HCT116 (cell line): ENCODE measurements at regions not wholly inside any gene's neighbourhood (a gene's known extent, or its start where the extent isn't known, plus 50 kb on each side); places are given as distances from the start of the nearest gene placed in this dataset.

Experiments used
- ATAC-seq: fragments of 200-7000 bp; cut with Tn5 transposase; 2 replicates; pipeline ENCODE4 v1.9.1; 2020; ENCODE audit warnings: mild to moderate bottlenecking, moderate library complexity
- BruUV-seq: library from RNA; stranded (reverse); fragments of 400-500 nt; replicated peaks from 2 replicates; lab custom pipeline; 2021; lab: Mats Ljungman, UMichigan
- CTCF ChIA-PET: fragments of 300-600 bp; sonication (Branson Sonifier 250); formaldehyde crosslinking; loops from one replicate; lab custom pipeline; 2021; ENCODE audit warnings: antibody characterized with exemption; lab: Charles Lee
- POLR2A ChIA-PET: fragments of 300-600, 350-600 bp; sonication (Branson Sonifier 250); formaldehyde crosslinking; loops from one replicate; lab custom pipeline; 2021; ENCODE audit warnings: antibody characterized with exemption; lab: Charles Lee
- RAD21 ChIA-PET, 2 experiments: fragments of 300-600 bp; sonication (Branson Sonifier 250); formaldehyde crosslinking; loops; one replicate each; lab custom pipeline; 2023; ENCODE audit warnings: low total read pairs in 2 of 2; ENCODE audit not compliant: uncharacterized antibody in 2 of 2, unreplicated experiment in 2 of 2, low non-redundant PET in 1 of 2; lab: Charles Lee
- DNase-seq: peaks from one replicate; pipeline ENCODE4 v3.0.0-alpha.2; 2010; ENCODE audit warnings: low read depth, low spot score
- H2AFZ ChIP-seq: fragments of 200-600 bp; shearing (Covaris generic), sonication (generic); 2 replicates; pipeline ENCODE4 v1.6.1; 2017; ENCODE audit warnings: low read depth, mixed run types, mixed read lengths, antibody characterized with exemption, low read length; ENCODE audit not compliant: poor library complexity, severe bottlenecking
- H3K27ac ChIP-seq: 2 replicates; pipeline ENCODE4 v1.5.1; 2012; ENCODE audit warnings: low read depth, low read length
- H3K27me3 ChIP-seq: fragments of 200-600 bp; sonication (generic); 2 replicates; pipeline ENCODE4 v1.6.1; 2016; ENCODE audit warnings: mixed run types, low read length, mixed read lengths; ENCODE audit not compliant: insufficient read depth
- H3K36me3 ChIP-seq, 2 experiments: fragments of 200-500 bp in 1 of 2; fragments of 200-600 bp in 1 of 2; sonication (Bioruptor generic) in 1 of 2; sonication (generic) in 1 of 2; 2 replicates each; pipeline versions ENCODE4 v1.5.1 to v1.6.1; 2014 to 2016; ENCODE audit warnings: low read length in 2 of 2, inconsistent platforms in 1 of 2, mixed read lengths in 1 of 2, mixed run types in 1 of 2; ENCODE audit not compliant: insufficient read depth in 2 of 2, control insufficient read depth in 1 of 2
- H3K4me1 ChIP-seq, 2 experiments: fragments of 200-600 bp in 1 of 2; sonication (generic) in 1 of 2; 2 replicates each; pipeline versions ENCODE4 v1.5.1 to v1.6.1; 2012 to 2017; ENCODE audit warnings: low read length in 2 of 2, inconsistent platforms in 1 of 2, mild to moderate bottlenecking in 1 of 2, mixed read lengths in 1 of 2, mixed run types in 1 of 2, moderate library complexity in 1 of 2; ENCODE audit not compliant: insufficient read depth in 2 of 2, control insufficient read depth in 1 of 2
- H3K4me2 ChIP-seq: fragments of 200-600 bp; sonication (generic); 2 replicates; pipeline ENCODE4 v1.6.1; 2017; ENCODE audit warnings: mixed run types, low read length, mixed read lengths
- H3K4me3 ChIP-seq, 2 experiments: fragments of 200-600 bp in 1 of 2; sonication (generic) in 1 of 2; replicated peaks in 1 of 2; 2 replicates each; pipeline ENCODE4 v1.5.1; 2011 to 2016; ENCODE audit warnings: low read length in 2 of 2, control low read depth in 1 of 2, low read depth in 1 of 2, mild to moderate bottlenecking in 1 of 2, mixed read lengths in 1 of 2, mixed run types in 1 of 2
- H3K79me2 ChIP-seq: fragments of 200-600 bp; sonication (generic); 2 replicates; pipeline ENCODE4 v1.6.1; 2017; ENCODE audit warnings: mild to moderate bottlenecking, mixed run types, low read length, moderate library complexity, mixed read lengths; ENCODE audit not compliant: insufficient read depth
- H3K9ac ChIP-seq: fragments of 200-600 bp; sonication (generic); 2 replicates; pipeline ENCODE4 v1.6.1; 2016; ENCODE audit warnings: low read length, mixed read lengths
- H3K9me2 ChIP-seq: fragments of 200-600 bp; sonication (generic), shearing (Covaris generic); 2 replicates; pipeline ENCODE4 v1.6.1; 2017; ENCODE audit warnings: mixed run types, mild to moderate bottlenecking, moderate library complexity; ENCODE audit not compliant: insufficient read depth
- H3K9me3 ChIP-seq, 2 experiments: fragments of 200-500 bp in 1 of 2; fragments of 200-600 bp in 1 of 2; sonication (Bioruptor generic) in 1 of 2; sonication (generic) in 1 of 2; 2 replicates each; pipeline ENCODE4 v1.6.1; 2014 to 2017; ENCODE audit warnings: low read length in 2 of 2, mixed read lengths in 2 of 2, inconsistent platforms in 1 of 2, low read depth in 1 of 2, mild to moderate bottlenecking in 1 of 2, mixed run types in 1 of 2, moderate library complexity in 1 of 2; ENCODE audit not compliant: control insufficient read depth in 1 of 2, insufficient read depth in 1 of 2
- H4K20me1 ChIP-seq: fragments of 200-600 bp; sonication (generic), shearing (Covaris generic); 2 replicates; pipeline ENCODE4 v1.6.1; 2017; ENCODE audit warnings: mixed run types, mild to moderate bottlenecking, moderate library complexity; ENCODE audit not compliant: insufficient read depth
- CBX3 ChIP-seq: IDR thresholded peaks from 2 replicates; pipeline ENCODE4 v1.6.1; 2012; ENCODE audit warnings: low read depth
- EGR1 ChIP-seq: IDR thresholded peaks from 2 replicates; pipeline ENCODE4 v1.6.1; 2012; ENCODE audit warnings: low read depth
- EZH2 ChIP-seq: fragments of 200-600 bp; sonication (generic); IDR thresholded peaks from 2 replicates; pipeline ENCODE4 v1.6.1; 2017; ENCODE audit warnings: antibody characterized with exemption, mixed run types
- EZH2phosphoT487 ChIP-seq: fragments of 200-600 bp; IDR thresholded peaks from 2 replicates; pipeline ENCODE4 v1.6.1; 2018; ENCODE audit warnings: antibody characterized with exemption, borderline replicate concordance
- FOSL1 ChIP-seq: IDR thresholded peaks from 2 replicates; pipeline ENCODE4 v1.6.1; 2012; ENCODE audit warnings: low read depth
- JUND ChIP-seq: IDR thresholded peaks from 2 replicates; pipeline ENCODE4 v1.6.1; 2012
- SRF ChIP-seq: IDR thresholded peaks from 2 replicates; pipeline ENCODE4 v1.6.1; 2012; ENCODE audit warnings: low read depth
- TCF7L2 ChIP-seq: IDR thresholded peaks from 2 replicates; pipeline ENCODE4 v1.7.0; 2011; ENCODE audit warnings: borderline replicate concordance, inconsistent platforms; ENCODE audit not compliant: insufficient read depth, insufficient read length; ENCODE audit errors: extremely low read depth
- ZBTB33 ChIP-seq: IDR thresholded peaks from 2 replicates; pipeline ENCODE4 v1.6.1; 2011; ENCODE audit warnings: mild to moderate bottlenecking, low read length, moderate library complexity; ENCODE audit not compliant: insufficient replicate concordance; ENCODE audit errors: extremely low read depth
- intact Hi-C: fragments of 100-400 bp; cut with micrococcal nuclease; formaldehyde crosslinking; loops from 2 replicates; pipeline ENCODE4 v1.10.0; 2022
- TF ChIP-seq, protein P1 (sequence below), 3 experiments: fragments of 200-600 bp in 1 of 3; sonication (generic) in 1 of 3; IDR thresholded peaks in 2 of 3; conservative IDR thresholded peaks in 1 of 3; 2 replicates each; pipeline ENCODE4 v1.5.1; 2012 to 2017; ENCODE audit warnings: low read depth in 2 of 3, low read length in 2 of 3, antibody characterized with exemption in 1 of 3, borderline replicate concordance in 1 of 3, control low read depth in 1 of 3, mild to moderate bottlenecking in 1 of 3, mixed read lengths in 1 of 3, mixed run types in 1 of 3, moderate library complexity in 1 of 3; ENCODE audit not compliant: insufficient read depth in 1 of 3
- TF ChIP-seq, protein P2 (sequence below): IDR thresholded peaks from 2 replicates; pipeline ENCODE4 v1.6.1; 2012
- TF ChIP-seq, protein P3 (sequence below): IDR thresholded peaks from 2 replicates; pipeline ENCODE4 v1.6.1; 2012; ENCODE audit warnings: low read depth

GRCh38 chr3:103494512-103494911 is 1059.7 kb downstream of the ZPLD1 start:
- Histone ChIP-seq H3K9me2 (no peaks in the 10 kb centered on the region), H3K79me2 (no peaks in the 10 kb centered on the region), H2AFZ (no peak overlapping the region), H3K9ac (no peak overlapping the region), H3K27me3 (no peaks in the 10 kb centered on the region), H3K4me2 (no peak overlapping the region), H3K9me3 (no peaks in the 10 kb centered on the region), H3K27ac (no peak overlapping the region), H3K4me1 (no peaks in the 10 kb centered on the region), H3K4me3 (no peak overlapping the region), H3K36me3 (no peaks in the 10 kb centered on the region), H4K20me1 (no peaks in the 10 kb centered on the region)
- ChIA-PET CTCF (no interaction called here), RAD21 (no interaction called here), POLR2A (no interaction called here)
- BruUV-seq = no TSS peak
- no peak for DNase-seq
- no peak for TF ChIP-seq CBX3
- TF ChIP-seq EZH2phosphoT487 = no peak
- TF ChIP-seq SRF = no peak
- TF ChIP-seq, protein P1, sequence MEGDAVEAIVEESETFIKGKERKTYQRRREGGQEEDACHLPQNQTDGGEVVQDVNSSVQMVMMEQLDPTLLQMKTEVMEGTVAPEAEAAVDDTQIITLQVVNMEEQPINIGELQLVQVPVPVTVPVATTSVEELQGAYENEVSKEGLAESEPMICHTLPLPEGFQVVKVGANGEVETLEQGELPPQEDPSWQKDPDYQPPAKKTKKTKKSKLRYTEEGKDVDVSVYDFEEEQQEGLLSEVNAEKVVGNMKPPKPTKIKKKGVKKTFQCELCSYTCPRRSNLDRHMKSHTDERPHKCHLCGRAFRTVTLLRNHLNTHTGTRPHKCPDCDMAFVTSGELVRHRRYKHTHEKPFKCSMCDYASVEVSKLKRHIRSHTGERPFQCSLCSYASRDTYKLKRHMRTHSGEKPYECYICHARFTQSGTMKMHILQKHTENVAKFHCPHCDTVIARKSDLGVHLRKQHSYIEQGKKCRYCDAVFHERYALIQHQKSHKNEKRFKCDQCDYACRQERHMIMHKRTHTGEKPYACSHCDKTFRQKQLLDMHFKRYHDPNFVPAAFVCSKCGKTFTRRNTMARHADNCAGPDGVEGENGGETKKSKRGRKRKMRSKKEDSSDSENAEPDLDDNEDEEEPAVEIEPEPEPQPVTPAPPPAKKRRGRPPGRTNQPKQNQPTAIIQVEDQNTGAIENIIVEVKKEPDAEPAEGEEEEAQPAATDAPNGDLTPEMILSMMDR (IDR thresholded peaks at IDR 0.05 in 2 of 3, conservative IDR thresholded peaks at IDR 0.05 in 1 of 3; ENCODE audit: borderline replicate concordance in 1 of 3, insufficient read depth in 1 of 3, low read depth in 2 of 3, low read length in 2 of 3) = no peak
- TF ChIP-seq EGR1 = no peak
- TF ChIP-seq EZH2 = no peak
- TF ChIP-seq, protein P2, sequence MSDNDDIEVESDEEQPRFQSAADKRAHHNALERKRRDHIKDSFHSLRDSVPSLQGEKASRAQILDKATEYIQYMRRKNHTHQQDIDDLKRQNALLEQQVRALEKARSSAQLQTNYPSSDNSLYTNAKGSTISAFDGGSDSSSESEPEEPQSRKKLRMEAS = no peak
- TF ChIP-seq, protein P3, sequence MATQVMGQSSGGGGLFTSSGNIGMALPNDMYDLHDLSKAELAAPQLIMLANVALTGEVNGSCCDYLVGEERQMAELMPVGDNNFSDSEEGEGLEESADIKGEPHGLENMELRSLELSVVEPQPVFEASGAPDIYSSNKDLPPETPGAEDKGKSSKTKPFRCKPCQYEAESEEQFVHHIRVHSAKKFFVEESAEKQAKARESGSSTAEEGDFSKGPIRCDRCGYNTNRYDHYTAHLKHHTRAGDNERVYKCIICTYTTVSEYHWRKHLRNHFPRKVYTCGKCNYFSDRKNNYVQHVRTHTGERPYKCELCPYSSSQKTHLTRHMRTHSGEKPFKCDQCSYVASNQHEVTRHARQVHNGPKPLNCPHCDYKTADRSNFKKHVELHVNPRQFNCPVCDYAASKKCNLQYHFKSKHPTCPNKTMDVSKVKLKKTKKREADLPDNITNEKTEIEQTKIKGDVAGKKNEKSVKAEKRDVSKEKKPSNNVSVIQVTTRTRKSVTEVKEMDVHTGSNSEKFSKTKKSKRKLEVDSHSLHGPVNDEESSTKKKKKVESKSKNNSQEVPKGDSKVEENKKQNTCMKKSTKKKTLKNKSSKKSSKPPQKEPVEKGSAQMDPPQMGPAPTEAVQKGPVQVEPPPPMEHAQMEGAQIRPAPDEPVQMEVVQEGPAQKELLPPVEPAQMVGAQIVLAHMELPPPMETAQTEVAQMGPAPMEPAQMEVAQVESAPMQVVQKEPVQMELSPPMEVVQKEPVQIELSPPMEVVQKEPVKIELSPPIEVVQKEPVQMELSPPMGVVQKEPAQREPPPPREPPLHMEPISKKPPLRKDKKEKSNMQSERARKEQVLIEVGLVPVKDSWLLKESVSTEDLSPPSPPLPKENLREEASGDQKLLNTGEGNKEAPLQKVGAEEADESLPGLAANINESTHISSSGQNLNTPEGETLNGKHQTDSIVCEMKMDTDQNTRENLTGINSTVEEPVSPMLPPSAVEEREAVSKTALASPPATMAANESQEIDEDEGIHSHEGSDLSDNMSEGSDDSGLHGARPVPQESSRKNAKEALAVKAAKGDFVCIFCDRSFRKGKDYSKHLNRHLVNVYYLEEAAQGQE = no peak
- TF ChIP-seq FOSL1 = no peak
- TF ChIP-seq TCF7L2 = no peak
- TF ChIP-seq JUND = no peak
- no peak for TF ChIP-seq ZBTB33
- intact Hi-C loops = no loop called here
- ATAC-seq = no peak
